ENCODE measurements at regions not wholly inside any gene's neighbourhood (a gene's known extent, or its start where the extent isn't known, plus 50 kb on each side); places are given as distances from the start of the nearest gene placed in this dataset.

GRCh38 chr3:76321614-76322013 is 536.3 kb upstream of the ZNF717 start:
- TF ChIP-seq CTCF (conservative IDR thresholded peaks at IDR 0.05; ENCODE audit: low read length): no peak
- TF ChIP-seq EZH2phosphoT487 (IDR thresholded peaks at IDR 0.05; ENCODE audit: borderline replicate concordance): no peak
- Histone ChIP-seq H3K36me3 (ENCODE audit: insufficient read depth, low read length) (no peaks in the 10 kb centered on the region), H4K20me1 (ENCODE audit: insufficient read depth, low read length, poor library complexity, severe bottlenecking) (no peaks in the 10 kb centered on the region), H3K9me3 (ENCODE audit: insufficient read depth, low read depth, low read length) (no peaks in the 10 kb centered on the region), H2AFZ (ENCODE audit: low read length) (no peak overlapping the region), H3K9ac (ENCODE audit: low read depth, low read length, poor library complexity, severe bottlenecking) (no peak overlapping the region), H3K4me1 (ENCODE audit: insufficient read depth, low read length, poor library complexity, severe bottlenecking) (no peaks in the 10 kb centered on the region), H3K4me2 (ENCODE audit: low read depth, low read length, poor library complexity, severe bottlenecking) (no peak overlapping the region), H3K9me2 (replicated peaks; ENCODE audit: low read depth, low read length) (no peaks in the 10 kb centered on the region), H3K27me3 (ENCODE audit: insufficient read depth, low read length, poor library complexity, severe bottlenecking) (no peaks in the 10 kb centered on the region), H3K4me3 (ENCODE audit: low read length, poor library complexity, severe bottlenecking) (no peak overlapping the region), H3K79me2 (ENCODE audit: insufficient read depth, low read length) (no peaks in the 10 kb centered on the region), H3F3A (ENCODE audit: low read depth) (no peaks in the 10 kb centered on the region)

DNA sequence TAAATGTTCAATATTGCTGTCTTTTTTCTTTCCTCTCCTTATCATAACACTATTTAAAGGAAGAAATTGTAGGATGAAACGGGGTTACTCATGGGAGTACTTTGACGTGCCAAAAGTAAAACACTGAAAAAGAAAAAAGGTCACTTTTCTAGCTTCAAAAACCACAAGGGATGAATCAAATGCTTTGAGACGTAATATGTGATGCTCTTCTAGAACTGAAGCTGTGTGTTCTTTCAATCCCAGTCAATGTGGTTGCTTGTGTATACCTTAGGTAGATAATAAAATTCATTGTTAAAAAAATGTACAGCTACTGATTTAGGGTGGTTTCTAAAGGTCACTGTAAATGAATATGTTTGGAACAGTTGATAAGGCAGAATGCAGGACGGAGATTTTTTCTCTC is 538.8 kb upstream of the ZNF717 start:
- H3K4me2 ChIP-seq (ENCODE audit: low read depth, low read length, poor library complexity, severe bottlenecking): no peak overlapping the region
- H3K79me2 ChIP-seq (ENCODE audit: insufficient read depth, low read length): no peaks in the 10 kb centered on the region
- H3K4me1 ChIP-seq (ENCODE audit: insufficient read depth, low read length, poor library complexity, severe bottlenecking): no peaks in the 10 kb centered on the region
- no peaks in the 10 kb centered on the region for H3K9me3 ChIP-seq (ENCODE audit: insufficient read depth, low read depth, low read length)
- H2AFZ ChIP-seq (ENCODE audit: low read length): no peak overlapping the region
- H3K9ac ChIP-seq (ENCODE audit: low read depth, low read length, poor library complexity, severe bottlenecking): no peak overlapping the region
- H4K20me1 ChIP-seq (ENCODE audit: insufficient read depth, low read length, poor library complexity, severe bottlenecking): no peaks in the 10 kb centered on the region
- TF ChIP-seq EZH2phosphoT487 (IDR thresholded peaks at IDR 0.05; ENCODE audit: borderline replicate concordance): no peak
- no peak for TF ChIP-seq CTCF (conservative IDR thresholded peaks at IDR 0.05; ENCODE audit: low read length)
- H3K4me3 ChIP-seq (ENCODE audit: low read length, poor library complexity, severe bottlenecking): no peak overlapping the region
- H3F3A ChIP-seq (ENCODE audit: low read depth): no peaks in the 10 kb centered on the region
- no peaks in the 10 kb centered on the region for H3K9me2 ChIP-seq (replicated peaks; ENCODE audit: low read depth, low read length)
- H3K36me3 ChIP-seq (ENCODE audit: insufficient read depth, low read length): no peaks in the 10 kb centered on the region
- H3K27me3 ChIP-seq (ENCODE audit: insufficient read depth, low read length, poor library complexity, severe bottlenecking): no peaks in the 10 kb centered on the region

- no peaks in the 10 kb centered on the region for H3K36me3 ChIP-seq (ENCODE audit: insufficient read depth, low read length)
- no peaks in the 10 kb centered on the region for H3F3A ChIP-seq (ENCODE audit: low read depth)
- no peak for TF ChIP-seq EZH2phosphoT487 (IDR thresholded peaks at IDR 0.05; ENCODE audit: borderline replicate concordance)
- TF ChIP-seq CTCF (conservative IDR thresholded peaks at IDR 0.05; ENCODE audit: low read length): no peak
- H3K9me3 ChIP-seq (ENCODE audit: insufficient read depth, low read depth, low read length): no peaks in the 10 kb centered on the region
- H3K4me3 ChIP-seq (ENCODE audit: low read length, poor library complexity, severe bottlenecking): no peak overlapping the region
- no peaks in the 10 kb centered on the region for H3K4me1 ChIP-seq (ENCODE audit: insufficient read depth, low read length, poor library complexity, severe bottlenecking)
- H3K27me3 ChIP-seq (ENCODE audit: insufficient read depth, low read length, poor library complexity, severe bottlenecking): no peaks in the 10 kb centered on the region
- H3K9me2 ChIP-seq (replicated peaks; ENCODE audit: low read depth, low read length): no peaks in the 10 kb centered on the region
- H3K79me2 ChIP-seq (ENCODE audit: insufficient read depth, low read length): no peaks in the 10 kb centered on the region
- H2AFZ ChIP-seq (ENCODE audit: low read length): no peak overlapping the region
- no peak overlapping the region for H3K9ac ChIP-seq (ENCODE audit: low read depth, low read length, poor library complexity, severe bottlenecking)
- H4K20me1 ChIP-seq (ENCODE audit: insufficient read depth, low read length, poor library complexity, severe bottlenecking): no peaks in the 10 kb centered on the region
- H3K4me2 ChIP-seq (ENCODE audit: low read depth, low read length, poor library complexity, severe bottlenecking): no peak overlapping the region
These were observed 560.5 kb upstream of the ZNF717 start for GRCh38 chr3:76345878-76346277.

Data from Loucy (cell line).